HL-60 (cell line): ENCODE measurements at regions not wholly inside any gene's neighbourhood (a gene's known extent, or its start where the extent isn't known, plus 50 kb on each side); places are given as distances from the start of the nearest gene placed in this dataset.

Source experiments
- DNase-seq, 2 experiments: peaks; one replicate each; pipeline ENCODE4 v3.0.0-alpha.2; 2010 to 2020; ENCODE audit warnings: low read depth in 1 of 2, low spot score in 1 of 2
- H3K27ac ChIP-seq: fragments of 250-450 bp; sonication (Bioruptor Pico); replicated peaks from 2 replicates; pipeline ENCODE4 v1.5.1; 2020; ENCODE audit warnings: mild to moderate bottlenecking, moderate library complexity
- H3K27me3 ChIP-seq: fragments of 250-450 bp; sonication (Bioruptor Pico); 2 replicates; pipeline ENCODE4 v1.5.1; 2021; ENCODE audit warnings: mild to moderate bottlenecking, moderate library complexity; ENCODE audit not compliant: insufficient read depth, poor library complexity, severe bottlenecking
- H3K4me3 ChIP-seq: replicated peaks from 2 replicates; pipeline ENCODE4 v1.5.1; 2011; ENCODE audit warnings: mild to moderate bottlenecking, control low read depth, low read length; ENCODE audit not compliant: insufficient read depth
- CTCF ChIP-seq: IDR thresholded peaks from one replicate; pipeline ENCODE4 v1.5.1; 2011; ENCODE audit warnings: low read length, control low read depth, inconsistent platforms; ENCODE audit not compliant: insufficient read depth
- GABPA ChIP-seq: IDR thresholded peaks from 2 replicates; pipeline ENCODE4 v1.6.1; 2012; ENCODE audit warnings: low read depth
- POLR2AphosphoS5 ChIP-seq: IDR thresholded peaks from 2 replicates; pipeline ENCODE4 v1.6.1; 2012; ENCODE audit warnings: low read depth
- REST ChIP-seq: IDR thresholded peaks from 2 replicates; pipeline ENCODE4 v1.6.1; 2012; ENCODE audit warnings: low read depth; ENCODE audit not compliant: insufficient replicate concordance
- SPI1 ChIP-seq: IDR thresholded peaks from 2 replicates; pipeline ENCODE4 v1.6.1; 2012; ENCODE audit warnings: low read depth, mild to moderate bottlenecking, borderline replicate concordance

GRCh38 chr10:61186408-61186807, 242.4 kb upstream of the RHOBTB1 start:
- Histone ChIP-seq H3K27ac (no peak overlapping the region), H3K4me3 (no peak overlapping the region), H3K27me3 (no peaks in the 10 kb centered on the region)
- TF ChIP-seq SPI1 (no peak), CTCF (no peak), GABPA (no peak), POLR2AphosphoS5 (no peak), REST (no peak)
- no peak for DNase-seq

GRCh38 chr10:61184429-61184828, 240.4 kb upstream of the RHOBTB1 start:
- H3K27me3 ChIP-seq = no peaks in the 10 kb centered on the region
- no peak for TF ChIP-seq SPI1
- no peak for TF ChIP-seq POLR2AphosphoS5
- TF ChIP-seq CTCF = no peak
- TF ChIP-seq GABPA = no peak
- no peak for TF ChIP-seq REST
- no peak for DNase-seq

GRCh38 chr10:61183967-61184366, 240.0 kb upstream of the RHOBTB1 start:
- DNase-seq = no peak
- no peak overlapping the region for H3K4me3 ChIP-seq
- TF ChIP-seq CTCF (no peak), REST (no peak), GABPA (no peak), POLR2AphosphoS5 (no peak), SPI1 (no peak)
- no peaks in the 10 kb centered on the region for H3K27me3 ChIP-seq
- H3K27ac ChIP-seq = no peak overlapping the region

More at GRCh38 chr10:61184429-61184828, 240.4 kb upstream of the RHOBTB1 start:
- no peak overlapping the region for H3K4me3 ChIP-seq
- H3K27ac ChIP-seq = no peak overlapping the region
